HG03575 (cell line): ENCODE measurements at regions not wholly inside any gene's neighbourhood (a gene's known extent, or its start where the extent isn't known, plus 50 kb on each side); places are given as distances from the start of the nearest gene placed in this dataset.

ENCODE experiments used
- ATAC-seq: cut with Tn5 transposase; IDR thresholded peaks from one replicate; pipeline ENCODE4 v1.9.1; 2021; ENCODE audit not compliant: unreplicated experiment, insufficient number of reproducible peaks, low FRiP score; ENCODE audit errors: extremely low read depth

DNA sequence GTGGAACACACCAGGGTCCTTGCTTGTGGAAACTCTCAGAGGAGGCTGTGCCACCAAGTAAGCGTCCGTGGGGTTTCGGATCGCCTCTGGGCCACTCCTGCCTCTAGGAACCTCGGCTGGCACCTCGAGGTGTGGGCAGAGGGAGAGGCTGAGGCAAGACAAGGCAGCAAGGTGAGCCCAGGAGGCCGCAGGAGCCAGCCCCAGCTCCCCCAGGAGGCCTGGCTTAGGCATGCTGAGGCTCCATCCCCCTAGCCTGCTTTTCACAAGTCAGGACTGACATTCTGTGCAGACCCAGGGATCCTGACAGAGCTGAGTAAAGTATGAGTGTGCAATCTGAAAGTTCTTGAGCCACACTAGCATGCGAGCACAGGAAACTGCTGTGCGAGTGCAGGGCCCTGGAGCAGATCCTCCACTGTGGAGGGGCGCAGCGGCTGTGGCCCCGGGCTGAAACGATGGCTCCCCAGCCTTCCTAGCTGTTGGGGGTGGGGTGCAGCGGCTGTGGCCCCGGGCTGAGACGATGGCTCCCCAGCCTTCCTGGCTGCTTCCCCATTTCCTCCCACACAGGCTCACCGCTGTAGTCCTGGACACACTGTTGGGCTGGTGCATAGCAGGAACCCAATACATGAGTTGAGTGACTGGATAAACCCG, 75.2 kb upstream of the CD93 start:
- no peak for ATAC-seq

DNA sequence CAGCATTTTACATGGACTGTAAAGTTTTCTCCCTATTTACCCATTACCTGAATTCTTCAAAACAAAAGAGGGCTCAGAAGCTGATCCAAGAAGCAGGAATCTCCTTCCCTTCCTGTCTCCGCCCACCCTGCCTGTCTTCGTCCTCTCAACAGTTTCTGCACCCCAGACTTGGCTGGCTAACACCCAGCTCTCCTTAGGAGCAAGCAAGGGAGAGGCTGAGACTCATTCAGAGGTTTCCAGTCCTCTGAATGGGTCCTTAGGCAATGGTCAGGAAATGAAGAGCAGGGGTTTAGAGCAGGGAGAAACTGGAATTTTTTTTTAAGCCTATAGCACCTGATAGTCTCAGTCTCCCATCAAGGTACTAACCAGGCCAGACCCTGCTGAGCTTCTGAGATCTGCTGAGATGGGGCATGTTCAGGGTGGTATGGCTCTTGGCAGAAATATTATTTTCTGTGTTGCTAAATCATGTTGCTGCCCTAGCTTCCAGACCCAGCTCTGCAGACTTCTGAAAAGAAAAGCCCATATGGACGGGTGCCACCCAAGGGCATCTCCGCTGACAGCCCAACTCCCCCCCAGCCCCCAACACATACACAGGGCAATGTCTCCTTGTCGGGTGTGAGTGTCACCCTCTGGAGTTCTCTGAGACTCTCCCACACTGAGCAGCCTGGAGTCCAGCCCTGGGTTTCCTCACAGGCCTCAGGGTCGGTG, 74.6 kb upstream of the CD93 start:
- ATAC-seq: no peak

DNA sequence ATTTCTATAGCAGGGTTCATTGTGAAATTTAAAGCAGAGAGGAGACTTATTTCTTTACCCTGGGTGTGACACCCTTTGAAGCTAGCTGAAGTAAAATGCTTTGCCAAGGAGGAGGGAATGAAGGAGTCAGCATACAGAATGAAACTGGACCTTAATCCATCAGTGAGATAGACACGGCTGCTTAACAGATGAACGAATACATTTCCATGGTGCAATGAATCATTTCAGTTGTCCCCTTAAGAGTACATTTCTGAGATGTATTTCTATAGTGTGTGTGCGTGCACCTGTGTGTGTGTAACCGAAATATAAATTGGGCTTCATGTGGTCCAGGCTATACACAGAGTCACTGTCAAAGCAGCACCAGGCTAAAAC, 73.8 kb upstream of the CD93 start:
- ATAC-seq: no peak

DNA sequence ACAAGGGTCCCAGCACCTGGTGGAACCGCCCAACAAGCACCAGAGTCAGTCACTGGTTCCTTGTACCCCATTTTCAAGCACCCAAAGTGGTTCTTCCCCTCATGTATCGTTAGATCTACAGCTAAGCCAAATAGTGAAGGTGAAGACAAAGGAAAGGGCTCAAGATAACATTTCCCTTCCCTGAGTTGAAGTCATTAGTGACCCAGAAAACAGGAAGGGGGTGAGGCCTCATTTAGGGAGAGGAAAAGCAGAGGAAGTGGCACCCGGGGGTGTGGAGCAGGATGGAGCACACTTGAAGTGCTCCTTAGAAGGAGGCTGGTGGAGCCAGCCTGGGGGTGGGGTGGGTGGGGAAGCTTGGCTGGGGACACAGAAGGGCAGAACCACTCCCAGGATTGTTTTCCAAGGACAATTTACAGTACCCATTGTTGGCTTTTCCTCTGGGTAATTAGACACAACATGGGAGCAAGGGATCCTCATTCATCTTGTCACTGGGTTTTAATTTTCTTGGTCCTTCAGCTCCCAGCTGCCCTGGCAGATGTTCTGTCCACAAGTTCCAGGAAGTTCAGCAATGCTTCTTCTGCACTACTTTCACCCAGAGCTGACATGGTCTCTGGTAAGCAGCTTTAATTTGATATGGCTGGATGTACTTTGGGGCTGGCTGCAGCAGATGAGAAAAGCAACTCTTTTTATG, 73.3 kb upstream of the CD93 start:
- no peak for ATAC-seq

DNA sequence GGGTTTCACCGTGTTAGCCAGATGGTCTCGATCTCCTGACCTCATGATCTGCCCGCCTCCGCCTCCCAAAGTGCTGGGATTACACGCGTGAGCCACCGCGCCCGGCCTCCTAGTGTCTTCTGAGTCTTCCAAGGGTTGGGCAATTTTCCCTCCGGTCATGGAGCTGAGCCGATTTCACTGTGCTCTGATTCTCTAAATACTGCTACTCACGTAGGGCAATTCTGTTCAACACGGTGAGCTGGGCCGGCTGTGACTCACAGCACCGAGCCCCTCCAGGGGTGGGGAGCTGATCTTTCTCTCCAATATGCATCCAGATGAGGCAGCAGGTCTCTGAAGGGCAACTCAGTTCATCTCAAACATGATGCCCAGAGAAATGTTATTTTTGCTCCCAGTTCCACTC, 71.6 kb upstream of the CD93 start:
- no peak for ATAC-seq

DNA sequence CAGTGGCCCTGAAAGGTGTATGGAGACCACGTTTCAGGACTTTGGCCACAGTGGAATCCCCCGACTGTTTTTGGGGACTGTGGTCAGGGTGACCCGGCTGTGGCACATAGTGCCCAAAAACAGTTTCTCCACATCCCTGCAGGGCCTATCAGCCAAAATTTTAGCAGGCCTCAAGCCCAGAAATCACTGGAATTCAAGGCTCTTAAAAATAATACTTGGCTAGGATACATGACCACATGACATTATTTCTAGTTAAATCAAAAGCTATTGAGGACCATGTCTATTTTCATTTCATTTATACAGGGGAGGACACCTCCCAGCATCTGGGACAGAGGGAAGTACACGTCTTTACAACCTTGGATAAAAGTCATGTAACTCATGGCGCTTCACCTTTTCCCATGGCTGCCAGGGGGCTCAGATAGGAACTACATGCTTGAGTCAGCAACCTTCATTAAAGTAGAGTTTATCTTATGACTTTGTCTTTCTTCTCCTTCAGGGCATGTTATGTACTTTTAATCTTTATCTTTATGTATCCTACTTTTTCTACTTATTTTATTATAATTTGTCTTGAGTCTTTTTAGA, 70.8 kb upstream of the CD93 start:
- no peak for ATAC-seq

DNA sequence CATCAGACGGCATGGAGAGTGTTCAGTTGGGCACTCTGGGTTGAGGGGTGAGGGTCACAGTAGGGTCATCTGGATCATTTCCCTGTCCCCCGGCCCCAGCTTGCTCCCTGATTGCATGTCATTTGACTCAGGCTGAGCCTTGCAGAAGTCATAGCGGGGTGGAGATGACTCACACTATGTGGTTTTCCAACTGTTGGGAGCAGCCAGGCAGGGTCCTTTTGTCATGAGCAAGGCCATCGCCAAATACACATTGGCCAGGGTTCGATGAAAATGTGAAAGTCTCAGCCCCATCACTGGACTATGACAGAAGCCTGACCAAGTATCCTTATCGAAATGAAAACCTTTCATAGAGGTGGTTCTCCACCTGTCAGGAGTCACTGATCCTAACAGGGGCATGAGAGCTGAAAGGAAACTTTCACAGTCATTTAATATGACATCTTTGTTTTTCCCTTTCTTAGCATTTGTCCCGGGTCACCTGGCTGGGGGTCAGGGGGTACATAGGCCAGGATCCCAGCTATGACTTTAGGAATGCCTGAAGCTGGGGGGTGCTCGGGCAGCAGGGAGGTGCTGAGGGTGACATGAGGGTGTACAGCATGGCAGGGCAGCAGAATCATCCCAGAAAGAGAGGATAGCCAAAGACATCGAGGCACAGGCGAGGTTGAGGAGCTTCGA, 70.2 kb upstream of the CD93 start:
- no peak for ATAC-seq

DNA sequence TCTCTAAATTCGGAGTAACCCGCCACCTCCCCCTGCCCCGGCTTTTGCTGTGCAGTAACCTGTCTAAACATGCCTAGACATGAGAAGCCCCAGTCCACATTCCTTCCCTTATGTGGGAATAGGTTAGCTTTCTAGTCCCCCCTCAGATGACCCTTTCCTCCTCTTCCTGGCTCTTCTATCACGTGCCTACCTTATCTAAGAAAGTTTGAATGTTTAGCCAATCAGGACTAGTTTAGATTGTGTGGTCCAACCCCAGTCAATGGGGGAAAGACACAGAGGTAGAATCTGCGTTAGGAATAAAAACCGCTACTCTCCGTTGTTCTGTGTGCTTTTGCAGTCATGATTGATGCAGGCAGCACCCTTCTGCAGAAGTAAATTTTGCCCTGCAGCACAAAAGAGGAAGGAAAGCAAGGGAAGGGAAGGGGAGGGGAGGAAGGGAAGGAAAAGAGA, 69.0 kb upstream of the CD93 start:
- ATAC-seq: no peak

DNA sequence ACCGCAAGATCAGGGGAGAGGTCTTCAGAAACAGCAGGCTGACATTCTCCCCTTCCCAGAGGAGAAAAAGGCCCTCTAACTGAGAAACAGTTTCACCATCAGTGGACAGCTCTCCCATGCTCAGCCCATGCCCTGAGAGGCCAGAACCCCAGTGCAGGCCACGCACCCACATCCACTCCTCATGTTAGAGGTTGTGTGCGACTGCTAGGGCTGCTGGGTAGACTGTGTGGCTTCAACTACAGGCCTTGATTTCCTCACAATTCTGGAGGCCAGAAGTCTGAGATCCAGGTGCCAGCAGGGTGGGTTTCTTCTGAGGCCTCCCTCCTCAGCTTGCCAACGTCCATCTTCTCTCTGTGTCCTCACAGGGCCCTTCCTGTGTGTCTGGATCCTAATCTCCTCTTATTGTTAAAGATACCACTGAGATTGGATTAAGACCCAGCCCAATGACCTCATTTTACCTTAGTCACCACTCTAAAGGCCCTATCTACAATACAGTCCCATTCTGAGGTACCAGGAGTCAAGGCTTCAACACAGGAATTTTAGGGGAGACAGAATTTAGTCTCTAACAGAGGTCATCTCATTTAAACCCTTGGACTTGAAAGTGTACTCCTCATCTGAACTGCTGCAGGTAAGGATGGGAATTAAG, 67.7 kb upstream of the CD93 start:
- no peak for ATAC-seq

DNA sequence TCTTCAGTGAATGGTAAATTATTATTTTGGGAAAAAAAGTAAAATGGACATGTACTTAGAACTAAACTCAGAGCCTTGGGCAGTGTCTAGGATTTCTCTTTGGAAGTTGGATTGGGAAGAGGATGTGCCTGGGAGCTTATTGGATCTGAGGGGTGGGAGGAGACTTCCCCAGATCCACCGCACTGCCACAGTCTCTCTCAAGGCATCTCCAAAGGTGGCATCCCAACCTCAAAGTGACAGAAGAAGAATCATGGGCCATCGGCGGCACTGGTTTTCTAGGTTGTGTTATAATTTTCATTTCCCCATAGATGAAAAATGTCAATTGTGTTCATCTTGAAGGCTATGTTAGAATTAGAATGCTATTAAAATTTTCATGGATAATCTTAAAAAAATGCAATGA, 66.8 kb upstream of the CD93 start:
- ATAC-seq: no peak

DNA sequence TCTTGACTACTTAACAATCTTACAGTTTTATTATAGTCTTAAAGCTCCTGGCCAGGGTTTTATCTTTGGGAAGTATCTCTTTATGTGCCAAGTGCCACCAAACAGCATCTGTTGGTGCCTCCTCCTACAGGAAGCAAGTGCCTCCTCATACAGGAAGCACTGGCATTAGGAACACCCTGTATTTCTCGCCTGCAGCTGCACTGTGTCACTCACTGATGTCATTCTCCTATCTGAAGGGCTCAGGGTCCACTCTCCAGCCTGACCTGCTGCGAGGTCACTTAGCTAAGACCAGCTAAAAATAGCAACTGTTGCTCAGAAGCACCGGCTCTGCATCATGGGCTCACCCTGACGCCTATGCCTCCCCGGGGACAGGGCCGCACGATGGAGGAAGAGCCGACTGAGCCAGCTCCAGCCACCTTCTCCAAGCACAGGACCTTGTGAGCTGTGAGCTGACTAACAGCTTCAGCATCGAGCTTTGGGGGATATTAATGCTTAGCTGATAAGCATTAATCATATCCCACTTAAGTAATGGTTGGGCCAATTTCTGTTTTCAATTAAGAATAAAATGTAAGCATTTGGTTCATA, 66.3 kb upstream of the CD93 start:
- no peak for ATAC-seq

DNA sequence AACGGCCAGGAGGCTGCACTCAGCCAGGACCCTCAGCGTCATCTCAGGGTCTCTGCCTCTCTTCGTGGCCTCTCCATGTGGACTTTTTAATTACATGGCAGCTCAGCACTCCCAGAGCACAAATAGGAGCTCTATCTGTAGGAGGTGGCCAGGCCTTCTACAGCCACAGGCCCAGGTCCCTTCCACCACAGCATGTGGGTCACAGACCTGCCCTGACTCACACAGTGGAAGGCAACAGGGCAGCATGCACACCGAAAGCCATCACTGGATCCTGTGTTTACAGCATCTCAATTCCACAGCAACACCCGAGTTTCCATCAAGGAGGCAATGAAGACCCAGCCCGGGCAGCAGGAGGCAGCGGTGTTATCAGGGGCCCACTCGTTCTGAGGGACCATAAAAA, 65.8 kb upstream of the CD93 start:
- ATAC-seq: no peak

DNA sequence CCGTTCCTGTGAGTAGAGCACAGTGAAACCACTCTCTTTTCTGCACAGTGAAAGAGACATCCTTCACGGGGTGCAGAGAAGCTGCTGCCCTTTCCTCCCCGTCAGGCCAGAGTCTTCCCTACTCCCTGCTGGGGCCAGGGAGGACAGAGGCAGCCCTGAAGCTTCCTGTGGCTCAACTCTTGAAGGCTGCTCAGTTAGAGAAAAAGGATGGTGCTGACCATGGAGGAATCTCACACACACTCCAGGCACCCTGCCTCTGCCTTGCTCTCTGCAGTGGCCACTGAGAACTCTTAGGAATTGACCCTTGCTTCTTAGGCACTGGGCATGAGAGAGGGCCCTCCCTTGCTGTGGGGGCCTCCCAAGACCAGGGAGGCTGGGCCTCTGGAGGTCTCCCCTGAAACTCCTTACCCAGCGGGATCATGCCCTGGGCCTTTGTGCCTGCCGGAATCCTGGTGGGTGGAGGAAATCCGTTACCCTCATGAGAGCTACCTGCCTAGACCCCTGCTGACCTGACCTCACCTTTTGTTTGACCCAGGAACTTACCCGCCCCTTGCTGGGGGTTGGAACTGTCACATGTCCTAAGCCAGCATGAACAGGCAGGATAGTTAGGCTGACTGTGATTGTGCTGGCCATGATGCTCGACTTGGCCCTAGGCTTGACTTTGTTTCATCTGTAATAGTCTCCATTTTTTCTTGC, 65.0 kb upstream of the CD93 start:
- no peak for ATAC-seq

DNA sequence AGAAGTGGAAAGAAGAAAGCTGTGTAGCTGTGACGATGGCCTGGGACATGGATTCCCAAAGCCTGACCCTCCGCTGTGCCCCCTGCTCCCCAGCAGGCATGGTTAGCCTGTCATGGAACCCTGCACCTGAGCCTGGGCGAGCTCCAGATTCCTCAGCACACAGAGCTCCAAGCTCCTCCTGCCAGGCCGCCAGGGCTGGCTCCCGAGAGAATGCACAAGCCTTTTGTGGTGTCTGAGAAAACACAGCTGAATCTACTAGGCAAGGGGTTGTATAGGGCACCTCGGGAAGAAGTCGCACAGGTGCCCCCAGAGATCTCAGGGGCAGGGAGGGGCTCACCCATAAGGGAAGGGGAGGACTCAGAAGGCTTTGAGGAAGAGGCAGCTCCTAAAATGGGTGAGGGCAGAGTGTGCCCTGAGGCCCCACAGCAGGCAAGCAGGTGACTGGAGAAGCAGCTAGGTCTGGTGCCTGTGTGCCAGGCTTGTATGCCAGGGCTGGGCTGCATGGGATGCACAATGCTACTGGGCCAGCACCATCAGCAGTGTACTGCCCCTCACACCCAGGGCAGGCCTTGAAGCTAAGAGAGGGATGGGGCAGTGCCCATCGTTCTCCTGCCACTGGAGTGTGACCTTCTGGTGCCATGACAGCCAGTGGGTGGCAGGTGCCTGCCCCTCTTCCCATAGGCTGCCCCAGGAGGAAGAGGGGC, 64.3 kb upstream of the CD93 start:
- no peak for ATAC-seq

DNA sequence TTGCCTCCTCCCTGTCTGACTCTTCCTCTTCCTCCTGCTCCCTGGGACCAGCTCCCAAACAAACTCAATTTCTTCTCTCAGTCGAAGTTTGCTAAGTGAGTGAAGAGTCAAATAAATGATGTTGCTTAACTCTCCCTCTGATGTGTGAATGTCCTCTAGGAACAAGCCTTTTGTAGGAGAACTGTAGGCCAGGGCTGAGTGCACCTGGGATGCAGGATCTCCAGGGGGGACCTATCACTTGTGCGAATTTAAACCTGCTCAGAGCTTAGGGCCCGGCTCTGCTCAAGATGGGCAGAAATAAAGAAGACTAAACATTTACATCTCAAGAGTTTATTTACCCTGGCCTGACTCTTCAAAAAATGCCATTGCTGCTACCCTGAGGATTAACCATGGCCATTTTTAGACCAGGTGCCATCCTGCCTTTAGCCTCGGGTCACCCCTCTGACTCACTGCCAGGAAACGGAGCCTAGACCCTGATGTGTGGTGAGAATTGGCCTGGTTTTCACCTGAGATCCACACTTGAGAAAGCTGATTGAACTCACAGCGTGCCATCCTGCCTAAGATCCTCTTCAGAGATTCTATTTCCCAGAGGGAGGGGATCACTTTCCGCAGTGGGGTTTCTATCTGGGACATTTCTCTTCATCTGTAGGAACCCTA, 63.6 kb upstream of the CD93 start:
- no peak for ATAC-seq

DNA sequence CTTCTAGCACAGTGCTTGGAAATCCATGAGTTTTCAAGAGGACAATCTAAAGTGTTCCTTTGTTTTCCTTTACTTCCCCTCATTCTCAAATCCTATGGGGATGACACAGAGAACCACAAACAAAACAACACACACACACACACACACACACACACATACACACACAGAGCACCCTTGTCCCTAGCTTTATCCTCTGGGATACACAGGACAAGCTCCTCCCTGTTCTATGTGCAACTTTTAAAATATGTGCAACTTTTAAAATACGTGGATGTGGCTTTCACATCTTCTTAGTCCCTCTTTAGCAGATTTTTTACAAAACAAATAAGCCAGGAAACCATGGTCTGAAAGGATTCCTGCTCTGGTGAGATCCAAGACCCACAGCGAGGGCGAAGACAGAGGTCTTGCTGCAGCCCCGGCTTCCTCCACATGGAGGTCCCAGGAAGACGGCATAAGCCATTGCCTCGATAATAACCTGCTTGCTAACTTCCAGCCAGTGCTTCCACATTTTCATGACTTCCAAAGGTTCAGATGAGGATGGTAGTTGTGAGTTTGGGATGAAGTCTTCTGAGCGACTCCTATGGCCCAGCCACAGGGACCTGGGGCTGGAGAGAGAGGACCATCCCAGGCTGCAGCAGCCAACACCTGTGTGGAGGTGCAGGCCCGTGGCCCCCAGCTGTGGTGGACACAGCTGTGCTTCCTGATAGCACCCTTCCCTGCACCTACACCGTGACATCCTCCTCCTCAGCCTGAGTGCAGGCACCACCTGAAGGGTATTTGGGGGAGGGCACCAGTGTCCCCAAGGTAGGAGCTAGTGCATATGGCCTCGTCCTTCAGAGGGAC, 62.8 kb upstream of the CD93 start:
- no peak for ATAC-seq
